HepG2 (cell line): ENCODE measurements at regions not wholly inside any gene's neighbourhood (a gene's known extent, or its start where the extent isn't known, plus 50 kb on each side); places are given as distances from the start of the nearest gene placed in this dataset.

Experiments used
- ATAC-seq: fragments of 200-7000 bp; cut with Tn5 transposase; 3 replicates; pipeline ENCODE4 v1.9.1; 2020; ENCODE audit warnings: mild to moderate bottlenecking, moderate library complexity
- BruUV-seq: library from RNA; stranded (reverse); fragments of 400-500 nt; replicated peaks from 2 replicates; lab custom pipeline; 2021; lab: Mats Ljungman, UMichigan
- CTCF ChIA-PET: fragments of 300-600 bp; formaldehyde crosslinking; extraction: SDS; loops from one replicate; lab custom pipeline; 2021; ENCODE audit warnings: low total read pairs, inconsistent platforms, low intra/inter-chr PET ratio; lab: Yijun Ruan, JAX
- POLR2A ChIA-PET: fragments of 350-600 bp; sonication (Branson Sonifier 250); formaldehyde crosslinking; loops from one replicate; lab custom pipeline; 2020; ENCODE audit warnings: antibody characterized with exemption, inconsistent platforms; lab: Yijun Ruan, JAX
- DNase-seq: peaks from one replicate; pipeline ENCODE4 v3.0.0-alpha.2; 2015; ENCODE audit warnings: low spot score
- FAIRE-seq: peaks from 3 replicates; lab custom pipeline; 2011; peaks lifted over from hg19 to GRCh38; lab: Jason Lieb, UNC
- H2AFZ ChIP-seq: one replicate; pipeline ENCODE4 v1.6.1; 2011; ENCODE audit warnings: low read length, inconsistent platforms
- H3K27ac ChIP-seq: fragments of 300-600 bp; 3 replicates; pipeline ENCODE4 v1.8.0; 2011; ENCODE audit warnings: mixed run types, mild to moderate bottlenecking, mixed read lengths, low read length, inconsistent platforms; ENCODE audit not compliant: insufficient read depth; ENCODE audit errors: extremely low read length
- H3K27me3 ChIP-seq, 2 experiments: fragments of 200-600 bp in 1 of 2; 2 replicates in 1 of 2; 3 replicates in 1 of 2; pipeline versions ENCODE4 v1.6.0 to v1.8.0; 2011; ENCODE audit warnings: low read length in 2 of 2, mild to moderate bottlenecking in 2 of 2, moderate library complexity in 2 of 2, inconsistent platforms in 1 of 2; ENCODE audit not compliant: insufficient read depth in 2 of 2, control insufficient read depth in 1 of 2
- H3K36me3 ChIP-seq, 2 experiments: fragments of 200-600 bp in 1 of 2; replicated peaks in 1 of 2; 2 replicates in 1 of 2; 3 replicates in 1 of 2; pipeline versions ENCODE4 v1.5.1 to v1.8.0; 2011; ENCODE audit warnings: low read length in 2 of 2, inconsistent platforms in 1 of 2; ENCODE audit not compliant: insufficient read depth in 2 of 2, control insufficient read depth in 1 of 2
- H3K4me1 ChIP-seq: 2 replicates; pipeline ENCODE4 v1.5.1; 2012; ENCODE audit warnings: low read length, inconsistent platforms; ENCODE audit not compliant: insufficient read depth
- H3K4me2 ChIP-seq: 2 replicates; pipeline ENCODE4 v1.6.0; 2011; ENCODE audit warnings: low read depth, low read length, inconsistent platforms
- H3K4me3 ChIP-seq, 3 experiments: fragments of 200-600 bp in 1 of 3; sonication (generic), shearing (Covaris generic) in 1 of 3; replicated peaks in 1 of 3; 2 replicates each; pipeline ENCODE4 v1.5.1; 2011 to 2016; ENCODE audit warnings: low read length in 3 of 3, inconsistent platforms in 2 of 3, low read depth in 2 of 3, mild to moderate bottlenecking in 2 of 3, control low read depth in 1 of 3, mixed read lengths in 1 of 3; ENCODE audit not compliant: insufficient read depth in 1 of 3
- H3K79me2 ChIP-seq: one replicate; pipeline ENCODE4 v1.6.1; 2011; ENCODE audit warnings: low read length, inconsistent platforms; ENCODE audit not compliant: insufficient read depth
- H3K9ac ChIP-seq: 2 replicates; pipeline ENCODE4 v1.6.0; 2011; ENCODE audit warnings: mild to moderate bottlenecking, low read depth, low read length, inconsistent platforms; ENCODE audit not compliant: insufficient read depth
- H3K9me3 ChIP-seq: 2 replicates; pipeline ENCODE4 v1.5.1; 2012; ENCODE audit warnings: mild to moderate bottlenecking, low read length
- H4K20me1 ChIP-seq: 2 replicates; pipeline ENCODE4 v1.6.0; 2011; ENCODE audit warnings: inconsistent platforms, mild to moderate bottlenecking, low read length, moderate library complexity; ENCODE audit not compliant: insufficient read depth
- ATF7 ChIP-seq, 2 experiments: fragments of 450-650 bp in 1 of 2; sonication (generic) in 1 of 2; formaldehyde crosslinking in 1 of 2; IDR thresholded peaks; 2 replicates each; pipeline versions ENCODE4 v1.4.0 to v1.6.1; 2016 to 2020; ENCODE audit warnings: antibody characterized with exemption in 1 of 2, mild to moderate bottlenecking in 1 of 2, missing genetic modification reagents in 1 of 2
- CEBPB ChIP-seq: IDR thresholded peaks from 2 replicates; pipeline ENCODE4 v1.6.1; 2011; ENCODE audit warnings: low read depth, low read length, improper control_type of control experiment, borderline replicate concordance
- CHD2 ChIP-seq: IDR thresholded peaks from 2 replicates; pipeline ENCODE4 v1.6.1; 2011; ENCODE audit warnings: low read depth, low read length, improper control_type of control experiment
- MLXIP ChIP-seq: sonication (generic); formaldehyde crosslinking; IDR thresholded peaks from 2 replicates; pipeline ENCODE4 v1.9.0; 2021; ENCODE audit warnings: missing genetic modification reagents, borderline replicate concordance
- MYC ChIP-seq: sonication (generic); formaldehyde crosslinking; IDR thresholded peaks from 2 replicates; pipeline ENCODE4 v1.9.0; 2021; ENCODE audit warnings: missing genetic modification reagents, borderline replicate concordance
- NFRKB ChIP-seq: fragments of 450-650 bp; IDR thresholded peaks from 2 replicates; pipeline ENCODE4 v1.6.1; 2017
- RARG ChIP-seq: sonication (generic); formaldehyde crosslinking; IDR thresholded peaks from 2 replicates; pipeline ENCODE4 v1.4.0; 2020; ENCODE audit warnings: low read depth, mild to moderate bottlenecking, missing genetic modification reagents
- TGIF2 ChIP-seq: IDR thresholded peaks from 2 replicates; pipeline ENCODE4 v1.6.1; 2016; ENCODE audit warnings: control low read depth, missing compliant biosample characterization
- ZNF580 ChIP-seq: IDR thresholded peaks from 2 replicates; pipeline ENCODE4 v1.6.1; 2016; ENCODE audit warnings: low read depth, borderline replicate concordance
- ZNF891 ChIP-seq: sonication (generic); formaldehyde crosslinking; IDR thresholded peaks from 2 replicates; pipeline ENCODE4 v1.5.0; 2020; ENCODE audit warnings: mild to moderate bottlenecking, missing genetic modification reagents
- WGBS: methylation state at CpG from one replicate; pipeline ENCODE4 v1.1.6; 2017; ENCODE audit warnings: low lambda C conversion rate; 5-methylcytosine and 5-hydroxymethylcytosine counted together
- in situ Hi-C: cut with HindIII; loops from 2 replicates; pipeline ENCODE4 v1.10.0; 2017; ENCODE audit warnings: low pct_unique_long_range_greater_than_20kb; ENCODE audit not compliant: extremely low pct_ligation_motif_present
- intact Hi-C: fragments of 100-400 bp; cut with micrococcal nuclease; formaldehyde crosslinking; loops from one replicate; pipeline ENCODE4 v1.10.0; 2022; ENCODE audit not compliant: unreplicated experiment

- DNase-seq = no peak
- intact Hi-C loops (no loop called here), in situ Hi-C loops (no loop called here)
- Histone ChIP-seq H3K79me2 (no peaks in the 10 kb centered on the region), H2AFZ (no peak overlapping the region), H3K4me3 (no peak overlapping the region), H3K9me3 (no peaks in the 10 kb centered on the region), H3K4me1 (no peaks in the 10 kb centered on the region), H3K36me3 (no peaks in the 10 kb centered on the region), H3K4me2 (no peak overlapping the region), H3K27me3 (no peaks in the 10 kb centered on the region), H3K9ac (no peak overlapping the region), H3K27ac (no peak overlapping the region), H4K20me1 (no peaks in the 10 kb centered on the region)
- CTCF ChIA-PET = no interaction called here
- POLR2A ChIA-PET = no interaction called here
- TF ChIP-seq ATF7 (IDR thresholded peaks at IDR 0.05) (no peak), ATF7 (CRISPR knock-in tag; IDR thresholded peaks at IDR 0.05) (no peak), MLXIP (CRISPR knock-in tag) (no peak), TGIF2 (CRISPR knock-in tag) (no peak), RARG (CRISPR knock-in tag) (no peak), NFRKB (no peak), CHD2 (no peak), ZNF891 (no peak), CEBPB (no peak), ZNF580 (CRISPR knock-in tag) (no peak), MYC (no peak)
- no peak for ATAC-seq
- BruUV-seq = no TSS peak
- FAIRE-seq = no peak
- WGBS = 0% methylated on average over 2 of the region's 2 CpGs
Observed at GRCh38 chr5:27568811-27569210, 530.4 kb upstream of the CDH9 start.
